ENCODE measurements at regions not wholly inside any gene's neighbourhood (a gene's known extent, or its start where the extent isn't known, plus 50 kb on each side); places are given as distances from the start of the nearest gene placed in this dataset.
"Not testable (repeated sequence)": the region's sequence is repeated elsewhere in the genome, so short reads cannot be mapped to it uniquely, and the experiment has no call there.

DNA sequence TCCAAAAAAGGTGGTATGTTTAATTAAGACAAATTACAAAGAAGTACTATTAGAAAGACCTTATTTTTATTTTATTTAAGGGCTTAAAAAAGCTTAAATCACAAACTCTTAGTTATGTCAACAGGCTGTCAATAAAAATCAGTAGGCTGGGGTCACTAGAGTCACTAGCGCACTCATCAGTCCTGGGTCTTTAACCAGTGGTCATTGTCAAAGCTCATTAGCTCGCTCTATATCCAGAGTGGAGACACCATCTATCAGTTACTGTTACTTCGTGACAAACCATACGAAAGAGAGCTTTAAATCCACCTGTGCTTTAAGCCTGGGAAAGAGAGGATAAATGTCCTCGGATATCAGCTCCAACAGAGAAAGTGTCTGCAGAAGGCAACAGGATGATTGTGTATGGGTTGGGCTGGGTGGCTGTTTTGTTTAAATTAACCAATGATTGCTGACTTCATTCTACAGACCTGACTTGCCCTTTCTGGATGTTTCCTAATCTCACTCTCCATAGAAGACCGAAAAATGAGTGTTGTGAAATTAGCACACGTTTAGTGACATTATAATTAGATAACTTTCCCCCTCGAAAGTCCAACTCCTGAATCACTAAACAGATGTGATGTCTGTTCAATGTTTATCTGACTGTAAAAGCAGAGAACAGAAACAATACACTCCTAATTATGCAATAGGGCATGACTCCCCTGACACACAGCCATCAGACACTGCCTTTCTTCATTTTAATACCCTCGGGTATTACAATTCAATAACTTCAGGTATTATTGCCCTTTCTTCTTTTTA is 123.6 kb upstream of the TNPO1 start:
- DNase-seq (ENCODE audit: low spot score), result no peak

DNA sequence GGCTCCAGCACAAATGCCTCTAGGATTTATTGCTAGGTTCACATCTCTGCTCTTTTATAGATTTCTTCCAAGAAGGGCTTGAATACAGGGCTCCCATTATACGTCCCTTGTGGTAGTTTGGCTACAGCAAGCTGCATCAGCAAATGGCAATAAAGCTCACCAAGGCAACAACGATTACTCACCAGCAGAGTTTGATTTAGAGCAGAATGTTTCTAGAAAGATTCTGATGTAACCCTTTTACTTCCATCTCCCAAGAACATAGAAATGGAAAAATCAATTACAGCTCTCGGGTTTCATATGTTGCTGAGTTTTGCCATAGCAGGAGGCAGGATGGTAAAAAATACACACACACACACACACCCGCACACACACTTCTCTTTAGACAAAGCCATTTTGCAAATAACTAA is 124.2 kb upstream of the TNPO1 start:
- DNase-seq (ENCODE audit: low spot score), result no peak

DNA sequence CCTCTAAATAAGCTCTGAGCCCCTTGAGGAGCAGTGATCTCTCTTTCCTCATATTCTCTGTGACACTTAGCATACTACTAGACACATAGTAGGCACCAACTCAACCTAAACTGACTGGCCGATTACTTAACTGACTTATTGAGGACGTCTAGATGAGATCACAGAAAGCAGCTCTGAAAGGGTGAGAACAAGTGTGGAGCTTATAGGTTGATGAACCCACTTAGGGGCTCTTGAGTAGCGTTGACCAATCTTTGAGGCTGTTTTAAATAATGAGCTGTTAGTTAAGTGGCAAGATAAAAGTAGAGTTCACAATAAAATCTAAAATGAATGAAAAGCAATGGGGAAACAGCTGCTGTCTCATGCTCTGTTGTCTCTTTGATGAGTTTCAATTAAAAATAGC is 124.7 kb upstream of the TNPO1 start:
- no peak for DNase-seq (ENCODE audit: low spot score)

GRCh38 chr5:72688916-72689315 is 127.5 kb upstream of the TNPO1 start:
- no peak for DNase-seq (ENCODE audit: low spot score)

DNA sequence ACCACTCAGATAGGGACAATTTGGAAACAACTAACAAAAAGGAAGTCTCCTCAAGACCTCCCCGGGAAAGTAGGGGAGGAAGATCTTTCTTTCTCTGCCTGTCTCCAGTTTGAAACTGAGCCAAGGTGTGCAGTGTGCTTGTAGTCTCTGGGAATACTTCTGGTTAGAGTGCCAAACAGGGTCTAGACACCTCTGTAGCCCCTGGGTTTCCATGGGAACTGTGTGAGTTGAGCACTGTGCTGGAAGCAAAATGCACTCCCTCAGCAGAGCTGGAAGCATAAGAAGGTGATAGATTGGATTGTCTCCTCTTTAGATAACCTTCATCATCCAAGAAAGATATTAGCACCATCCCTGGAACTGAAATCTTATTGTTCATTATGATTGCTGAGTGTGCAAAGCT is 129.2 kb upstream of the TNPO1 start:
- no peak for DNase-seq (ENCODE audit: low spot score)

DNA sequence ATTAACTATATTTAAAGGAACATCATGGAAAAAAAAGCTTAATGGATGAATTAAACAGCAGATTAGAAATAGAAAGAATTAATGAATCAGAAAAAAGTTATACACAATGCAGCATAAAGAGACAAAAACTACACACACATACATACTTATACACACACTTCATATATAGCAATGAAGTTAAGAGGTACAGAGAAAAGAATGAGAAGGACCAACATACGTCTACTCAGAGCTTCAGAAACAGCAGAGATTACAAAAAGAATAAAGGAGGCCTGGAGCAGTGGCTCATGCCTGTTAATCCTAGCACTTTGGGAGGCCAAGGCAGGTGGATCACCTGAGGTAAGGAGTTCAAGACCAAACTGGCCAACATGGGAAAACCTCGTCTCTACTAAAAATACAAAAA is 133.9 kb upstream of the TNPO1 start:
- no peak for DNase-seq (ENCODE audit: low spot score)

- no peak for DNase-seq (ENCODE audit: low spot score)
Measured at GRCh38 chr5:72681781-72682180, 134.7 kb upstream of the TNPO1 start.

GRCh38 chr5:72677447-72677846 is 139.0 kb upstream of the TNPO1 start:
- DNase-seq (ENCODE audit: low spot score), result no peak

- not testable (repeated sequence) for DNase-seq (ENCODE audit: low spot score)
Measured at GRCh38 chr5:72676831-72677230, 139.6 kb upstream of the TNPO1 start.

DNA sequence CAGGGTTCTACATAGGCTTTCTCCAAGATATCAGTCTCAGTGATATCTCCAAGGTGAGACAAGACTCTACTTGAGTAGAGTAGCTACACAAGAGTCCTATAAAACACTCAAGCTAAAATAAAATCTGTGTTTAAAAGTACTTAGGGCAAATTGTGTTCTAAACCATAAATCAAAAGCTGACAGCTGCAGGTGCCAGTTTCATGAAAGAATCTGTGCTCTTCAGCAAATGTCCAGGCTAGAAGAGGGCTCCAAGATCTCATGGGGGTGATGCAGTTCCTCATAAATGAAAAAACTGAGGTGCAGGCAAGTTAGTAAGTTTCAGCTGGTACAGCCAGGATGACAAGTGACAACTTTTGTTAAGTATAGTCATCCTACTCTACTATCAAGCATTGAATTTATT is 142.8 kb upstream of the TNPO1 start:
- DNase-seq (ENCODE audit: low spot score), result no peak

DNA sequence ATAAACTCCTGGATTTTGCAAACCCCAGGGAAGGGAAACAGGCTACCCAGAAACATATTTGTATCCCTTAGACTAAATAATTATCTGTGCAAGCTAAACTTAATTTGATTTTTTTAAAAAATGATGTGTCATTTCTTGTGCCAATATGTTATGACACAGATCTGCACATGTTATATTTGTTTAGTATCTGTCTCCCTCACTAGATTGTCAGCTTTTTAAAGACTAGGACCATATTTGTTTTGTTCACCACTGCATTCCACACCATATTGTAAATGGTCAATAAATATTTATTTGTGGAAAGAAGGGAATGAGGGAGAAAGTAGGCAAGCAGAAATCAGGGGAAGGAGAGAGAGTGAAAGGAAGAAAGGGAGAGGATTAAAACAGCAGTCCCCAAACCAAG is 143.3 kb upstream of the TNPO1 start:
- DNase-seq (ENCODE audit: low spot score), result no peak

- no peak for DNase-seq (ENCODE audit: low spot score)
Measured at GRCh38 chr5:72667708-72668107, 148.8 kb upstream of the TNPO1 start.

- DNase-seq (ENCODE audit: low spot score), result no peak
Measured at GRCh38 chr5:72662936-72663335, 153.5 kb upstream of the TNPO1 start.

GRCh38 chr5:72662305-72662704 is 154.2 kb upstream of the TNPO1 start:
- DNase-seq (ENCODE audit: low spot score), result no peak

DNA sequence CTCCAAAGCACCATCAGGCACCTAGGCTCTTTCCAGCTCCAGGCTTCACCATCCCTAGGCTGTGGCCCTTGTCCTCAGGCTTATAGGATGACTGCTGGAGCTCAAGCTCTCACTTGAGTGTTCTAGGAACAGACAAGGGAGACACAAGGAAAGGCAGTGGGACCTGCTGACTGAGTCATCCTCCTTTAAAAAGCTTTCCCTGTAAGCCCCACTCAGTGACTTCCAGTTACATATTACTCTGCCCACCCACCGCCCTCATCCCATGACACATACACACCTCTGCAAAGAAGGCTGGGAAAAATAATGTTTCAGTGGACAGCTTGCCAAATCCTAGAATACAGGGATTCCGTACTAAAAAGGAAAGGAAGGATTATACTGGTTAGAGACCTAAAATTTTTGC is 154.2 kb upstream of the ZNF366 start:
- peak; percentile 69 for DNase-seq (ENCODE audit: low spot score)

DNA sequence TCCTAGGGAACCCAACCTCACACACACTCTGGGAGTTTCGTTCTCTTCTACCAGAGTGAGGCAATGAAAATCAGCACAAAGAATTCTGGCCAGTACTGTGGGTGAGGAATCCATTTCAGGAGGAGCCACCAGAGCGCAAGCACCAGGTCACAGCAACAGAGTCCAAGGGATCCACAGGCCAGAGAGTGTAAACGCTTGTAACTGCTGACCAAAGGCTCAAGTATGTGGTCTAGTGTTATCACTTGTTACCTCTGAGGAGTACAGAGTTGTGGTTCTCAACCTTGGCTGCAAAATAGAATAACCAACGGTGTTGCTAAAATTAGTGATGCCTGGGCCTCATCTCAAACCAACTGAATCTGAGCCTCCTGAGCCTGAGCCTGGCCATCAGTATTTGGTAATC is 152.5 kb upstream of the ZNF366 start:
- no peak for DNase-seq (ENCODE audit: low spot score)

GRCh38 chr5:72658761-72659540 is 151.7 kb upstream of the ZNF366 start:
- no peak for DNase-seq (ENCODE audit: low spot score)

GRCh38 chr5:72658161-72658560 is 151.0 kb upstream of the ZNF366 start:
- DNase-seq (ENCODE audit: low spot score), result no peak

GRCh38 chr5:72656756-72657513 is 149.7 kb upstream of the ZNF366 start:
- no peak for DNase-seq (ENCODE audit: low spot score)

- no peak for DNase-seq (ENCODE audit: low spot score)
Measured at GRCh38 chr5:72656331-72656730, 149.1 kb upstream of the ZNF366 start.

GRCh38 chr5:72654231-72654630 is 147.0 kb upstream of the ZNF366 start:
- no peak for DNase-seq (ENCODE audit: low spot score)

DNA sequence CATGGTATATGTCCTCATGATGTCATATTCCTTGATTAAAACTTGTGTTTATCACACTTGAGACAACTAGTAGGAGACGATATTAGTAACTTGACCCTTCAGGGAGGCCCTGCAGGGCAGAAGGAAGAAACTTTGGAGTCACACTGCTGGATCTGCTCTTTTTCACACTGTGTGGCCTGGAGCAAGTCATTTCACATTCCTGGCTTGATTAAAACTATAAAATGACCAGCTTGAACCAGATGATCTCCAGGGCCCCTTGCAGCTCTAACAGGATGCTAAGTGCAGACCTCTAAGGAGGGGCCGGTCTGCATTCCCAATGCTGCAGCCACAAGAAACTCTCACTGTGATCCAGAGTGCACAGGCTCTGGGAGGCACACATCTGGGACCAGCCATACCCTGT is 146.4 kb upstream of the ZNF366 start:
- DNase-seq (ENCODE audit: low spot score), result no peak

DNA sequence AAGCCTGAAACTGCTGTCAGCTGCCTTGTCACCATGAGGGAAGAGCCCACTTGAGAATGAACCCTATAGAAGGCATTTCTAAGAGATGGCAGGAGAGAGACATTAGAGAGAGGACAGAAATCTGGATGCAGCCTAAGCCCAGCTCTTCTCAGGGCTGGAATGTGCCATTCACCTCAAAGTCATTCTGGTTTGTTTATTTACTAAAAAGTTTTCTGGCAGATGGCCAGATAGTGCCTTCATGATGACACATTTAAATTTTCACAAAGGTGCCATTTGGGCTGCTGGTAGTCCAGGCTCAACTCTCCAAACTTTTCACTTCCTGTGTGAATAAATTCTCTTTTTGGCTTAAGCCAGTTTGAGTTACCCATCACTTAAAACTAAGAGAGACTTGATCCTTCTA is 144.6 kb upstream of the ZNF366 start:
- no peak for DNase-seq (ENCODE audit: low spot score)

All from putamen (tissue), 1 donor.